Fibroblast of lung (primary cell): ENCODE measurements at regions not wholly inside any gene's neighbourhood (a gene's known extent, or its start where the extent isn't known, plus 50 kb on each side); places are given as distances from the start of the nearest gene placed in this dataset.

Source experiments
- EZH2 ChIP-seq: IDR thresholded peaks from 2 replicates; pipeline ENCODE4 v1.5.1; 2012; ENCODE audit warnings: low read length, control low read depth, mild to moderate bottlenecking; ENCODE audit errors: missing control alignments
- TF ChIP-seq, protein P1 (sequence below), 2 donors: IDR thresholded peaks in 1 of 2; conservative IDR thresholded peaks in 1 of 2; 1 replicate in 1 of 2; 2 replicates in 1 of 2; pipeline ENCODE4 v1.5.1; 2011 to 2012; ENCODE audit warnings: low read length in 2 of 2, control low read depth in 1 of 2, inconsistent platforms in 1 of 2, low read depth in 1 of 2, mild to moderate bottlenecking in 1 of 2

DNA sequence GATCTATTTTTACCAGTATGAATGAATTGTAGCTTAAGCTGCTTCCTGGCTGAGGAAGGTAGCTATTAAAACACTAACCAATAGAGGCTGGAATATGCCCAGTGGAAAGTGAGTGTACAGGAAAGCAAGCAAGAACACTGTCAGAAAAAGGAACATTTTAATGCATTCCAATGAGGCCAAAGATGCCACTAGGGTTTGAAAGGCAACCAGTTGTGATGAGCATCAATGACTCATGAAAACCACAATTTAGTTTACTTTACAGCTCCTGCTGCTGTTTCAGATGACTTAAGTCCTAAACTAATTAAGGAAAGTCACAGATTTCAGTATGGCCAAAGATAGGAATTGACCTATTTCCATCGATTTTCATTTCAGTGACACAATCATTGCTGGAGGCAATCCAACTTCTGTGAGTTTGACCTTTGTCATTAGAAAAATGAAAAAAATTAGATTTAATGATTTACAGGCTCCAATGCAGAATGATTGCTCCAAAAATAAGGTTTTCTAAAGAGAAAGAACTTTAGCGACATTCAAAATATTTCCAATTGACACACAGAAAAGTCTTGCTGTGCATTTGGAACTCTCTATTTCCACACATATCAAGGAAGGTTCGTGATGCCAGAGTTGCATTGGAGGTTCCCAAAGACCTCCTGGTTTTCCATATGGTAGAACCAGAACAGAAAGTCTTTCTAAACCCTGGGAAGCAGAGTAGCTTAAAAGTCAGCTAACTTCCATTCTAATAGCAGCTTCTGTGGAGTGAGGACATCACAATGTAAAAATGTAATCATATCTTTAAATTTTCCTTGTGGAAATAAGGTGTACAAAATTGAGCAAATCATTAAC lies 103.0 kb downstream of the SUCNR1 start:
- TF ChIP-seq EZH2: no peak
- TF ChIP-seq, protein P1, sequence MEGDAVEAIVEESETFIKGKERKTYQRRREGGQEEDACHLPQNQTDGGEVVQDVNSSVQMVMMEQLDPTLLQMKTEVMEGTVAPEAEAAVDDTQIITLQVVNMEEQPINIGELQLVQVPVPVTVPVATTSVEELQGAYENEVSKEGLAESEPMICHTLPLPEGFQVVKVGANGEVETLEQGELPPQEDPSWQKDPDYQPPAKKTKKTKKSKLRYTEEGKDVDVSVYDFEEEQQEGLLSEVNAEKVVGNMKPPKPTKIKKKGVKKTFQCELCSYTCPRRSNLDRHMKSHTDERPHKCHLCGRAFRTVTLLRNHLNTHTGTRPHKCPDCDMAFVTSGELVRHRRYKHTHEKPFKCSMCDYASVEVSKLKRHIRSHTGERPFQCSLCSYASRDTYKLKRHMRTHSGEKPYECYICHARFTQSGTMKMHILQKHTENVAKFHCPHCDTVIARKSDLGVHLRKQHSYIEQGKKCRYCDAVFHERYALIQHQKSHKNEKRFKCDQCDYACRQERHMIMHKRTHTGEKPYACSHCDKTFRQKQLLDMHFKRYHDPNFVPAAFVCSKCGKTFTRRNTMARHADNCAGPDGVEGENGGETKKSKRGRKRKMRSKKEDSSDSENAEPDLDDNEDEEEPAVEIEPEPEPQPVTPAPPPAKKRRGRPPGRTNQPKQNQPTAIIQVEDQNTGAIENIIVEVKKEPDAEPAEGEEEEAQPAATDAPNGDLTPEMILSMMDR (conservative IDR thresholded peaks at IDR 0.05 in 1 of 2, IDR thresholded peaks at IDR 0.05 in 1 of 2; ENCODE audit: low read depth in 1 of 2, low read length in 2 of 2): no peak
